Heart left ventricle (tissue), 13 donors: ENCODE measurements at regions not wholly inside any gene's neighbourhood (a gene's known extent, or its start where the extent isn't known, plus 50 kb on each side); places are given as distances from the start of the nearest gene placed in this dataset.

Experiments
- POLR2A ChIP-seq, 2 donors: fragments of 450-650 bp; IDR thresholded peaks; one replicate each; pipeline ENCODE4 v1.6.1; 2017; ENCODE audit warnings: antibody characterized with exemption in 2 of 2, mild to moderate bottlenecking in 2 of 2, moderate library complexity in 2 of 2
- TF ChIP-seq, protein P1 (sequence below), 12 donors: fragments of 200-600 bp; sonication (generic) in 4 of 12; IDR thresholded peaks; one replicate each; pipeline versions ENCODE4 v1.5.0 to v1.8.0; 2018 to 2022; ENCODE audit warnings: antibody characterized with exemption in 12 of 12, mild to moderate bottlenecking in 5 of 12
- donor health status: ischemic (EF 13 %, LVEDD 7.1; RV severe dilation, severe dysfunction).
- donor health status: DM: no; HTN: yes; CAD: no.
- donor health status: DM: no; HTN: no; CAD: no.
- donor health status: ischemic (EF 25% LVEDD 6.9; RV normal size, moderate dysfunction).
- donor health status: ischemic (EF 25% LVEDD 5.7; RV mildly dilated, moderate dysfunction).
- donor health status: ischemic (EF 35%, LVEDD 5.7; RV mildly dilated, moderate dysfunction).
- donor health status: nonischemic (EF 11% LVEDD 7.7; RV severe dilation, severe dysfunction).
- donor health status: DM: yes; HTN: yes; CAD: no.
- donor health status: PGD.
- donor health status: ischemic (EF 29% LVEDD 5.4; RV normal size, mild dysfunction).
- donor health status: nonischemic (EF 23%, LVEDD 6.1; RV moderate dilation, normal function).

DNA sequence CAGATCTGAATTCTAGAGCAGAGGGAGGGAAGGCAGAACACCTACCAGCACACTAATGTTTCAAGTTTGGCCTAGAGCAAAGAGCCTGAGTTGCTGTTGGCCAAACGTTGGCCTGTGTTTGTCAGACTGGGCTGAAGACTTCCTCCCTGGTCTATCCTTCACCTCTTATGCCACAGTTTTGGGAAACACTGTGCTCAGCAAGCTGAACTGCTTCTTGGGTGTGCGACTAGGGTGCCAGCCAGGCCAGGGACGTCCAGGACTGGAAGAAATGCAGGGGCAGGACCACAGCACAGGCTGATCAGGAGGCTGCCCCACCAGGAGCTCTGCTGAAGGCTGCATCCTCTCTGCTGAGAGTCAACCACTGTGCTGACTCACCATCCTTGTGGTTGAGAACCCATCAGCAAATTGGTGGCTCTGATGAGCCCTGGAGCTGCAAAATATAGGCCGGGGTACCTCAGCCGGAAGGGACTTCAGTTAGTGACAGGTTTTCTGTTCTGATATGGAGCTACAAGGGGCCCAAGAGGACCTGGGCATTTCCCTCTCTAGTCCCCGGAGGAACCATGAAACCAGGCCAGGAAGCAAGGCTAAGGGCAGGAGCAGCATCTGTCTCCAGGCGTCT, 131.6 kb upstream of the RASGRP1 start:
- TF ChIP-seq POLR2A (IDR thresholded peaks at IDR 0.05), result no peak
- TF ChIP-seq, protein P1, sequence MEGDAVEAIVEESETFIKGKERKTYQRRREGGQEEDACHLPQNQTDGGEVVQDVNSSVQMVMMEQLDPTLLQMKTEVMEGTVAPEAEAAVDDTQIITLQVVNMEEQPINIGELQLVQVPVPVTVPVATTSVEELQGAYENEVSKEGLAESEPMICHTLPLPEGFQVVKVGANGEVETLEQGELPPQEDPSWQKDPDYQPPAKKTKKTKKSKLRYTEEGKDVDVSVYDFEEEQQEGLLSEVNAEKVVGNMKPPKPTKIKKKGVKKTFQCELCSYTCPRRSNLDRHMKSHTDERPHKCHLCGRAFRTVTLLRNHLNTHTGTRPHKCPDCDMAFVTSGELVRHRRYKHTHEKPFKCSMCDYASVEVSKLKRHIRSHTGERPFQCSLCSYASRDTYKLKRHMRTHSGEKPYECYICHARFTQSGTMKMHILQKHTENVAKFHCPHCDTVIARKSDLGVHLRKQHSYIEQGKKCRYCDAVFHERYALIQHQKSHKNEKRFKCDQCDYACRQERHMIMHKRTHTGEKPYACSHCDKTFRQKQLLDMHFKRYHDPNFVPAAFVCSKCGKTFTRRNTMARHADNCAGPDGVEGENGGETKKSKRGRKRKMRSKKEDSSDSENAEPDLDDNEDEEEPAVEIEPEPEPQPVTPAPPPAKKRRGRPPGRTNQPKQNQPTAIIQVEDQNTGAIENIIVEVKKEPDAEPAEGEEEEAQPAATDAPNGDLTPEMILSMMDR (IDR thresholded peaks at IDR 0.05), result no peak
